Fibroblast of peridontal ligament (primary cell): ENCODE measurements at regions not wholly inside any gene's neighbourhood (a gene's known extent, or its start where the extent isn't known, plus 50 kb on each side); places are given as distances from the start of the nearest gene placed in this dataset.

Source experiments
- DNase-seq: peaks from one replicate; pipeline ENCODE4 v3.0.0-alpha.2; 2010; ENCODE audit errors: extremely low read depth

- DNase-seq: no peak
Measured at GRCh38 chr14:39768589-39768988, 336.4 kb upstream of the FBXO33 start.

- no peak for DNase-seq
Measured at GRCh38 chr14:39766397-39767000, 334.3 kb upstream of the FBXO33 start.

GRCh38 chr14:39765676-39766075 lies 333.4 kb upstream of the FBXO33 start:
- no peak for DNase-seq

- DNase-seq: no peak
Measured at GRCh38 chr14:39763402-39763890, 331.2 kb upstream of the FBXO33 start.

- DNase-seq: peak; percentile 3
Measured at GRCh38 chr14:39762576-39763401, 330.6 kb upstream of the FBXO33 start.

GRCh38 chr14:39755269-39755878 lies 323.1 kb upstream of the FBXO33 start:
- no peak for DNase-seq

GRCh38 chr14:39740454-39740853 lies 308.2 kb upstream of the FBXO33 start:
- DNase-seq: no peak

GRCh38 chr14:39739796-39740195 lies 307.6 kb upstream of the FBXO33 start:
- DNase-seq: no peak

- no peak for DNase-seq
Measured at GRCh38 chr14:39734306-39734705, 302.1 kb upstream of the FBXO33 start.

- no peak for DNase-seq
Measured at GRCh38 chr14:39733741-39734140, 301.5 kb upstream of the FBXO33 start.

- DNase-seq: no peak
Measured at GRCh38 chr14:39731912-39732311, 299.7 kb upstream of the FBXO33 start.

- DNase-seq: no peak
Measured at GRCh38 chr14:39726563-39726962, 294.3 kb upstream of the FBXO33 start.

GRCh38 chr14:39722547-39723273 lies 290.5 kb upstream of the FBXO33 start:
- DNase-seq: no peak

GRCh38 chr14:39716987-39717570 lies 284.8 kb upstream of the FBXO33 start:
- DNase-seq: no peak

GRCh38 chr14:39712293-39712999 lies 280.2 kb upstream of the FBXO33 start:
- DNase-seq: no peak

- DNase-seq: no peak
Measured at GRCh38 chr14:39704594-39704993, 272.4 kb upstream of the FBXO33 start.

- no peak for DNase-seq
Measured at GRCh38 chr14:39694341-39694740, 262.1 kb upstream of the FBXO33 start.

GRCh38 chr14:39683691-39684260 lies 251.5 kb upstream of the FBXO33 start:
- DNase-seq: peak; percentile 30

GRCh38 chr14:39682582-39682981 lies 250.3 kb upstream of the FBXO33 start:
- DNase-seq: no peak

GRCh38 chr14:39681782-39682399 lies 249.7 kb upstream of the FBXO33 start:
- DNase-seq: peak; percentile 33
